ENCODE measurements at regions not wholly inside any gene's neighbourhood (a gene's known extent, or its start where the extent isn't known, plus 50 kb on each side); places are given as distances from the start of the nearest gene placed in this dataset.

- TF ChIP-seq CTCF (conservative IDR thresholded peaks at IDR 0.05) (no peak), EZH2 (IDR thresholded peaks at IDR 0.05; ENCODE audit: low read depth) (no peak)
Measured at GRCh38 chr4:132838244-132838643, 310.9 kb upstream of the PCDH10 start.

All from PC-9 (cell line).